ENCODE measurements at regions not wholly inside any gene's neighbourhood (a gene's known extent, or its start where the extent isn't known, plus 50 kb on each side); places are given as distances from the start of the nearest gene placed in this dataset.

DNA sequence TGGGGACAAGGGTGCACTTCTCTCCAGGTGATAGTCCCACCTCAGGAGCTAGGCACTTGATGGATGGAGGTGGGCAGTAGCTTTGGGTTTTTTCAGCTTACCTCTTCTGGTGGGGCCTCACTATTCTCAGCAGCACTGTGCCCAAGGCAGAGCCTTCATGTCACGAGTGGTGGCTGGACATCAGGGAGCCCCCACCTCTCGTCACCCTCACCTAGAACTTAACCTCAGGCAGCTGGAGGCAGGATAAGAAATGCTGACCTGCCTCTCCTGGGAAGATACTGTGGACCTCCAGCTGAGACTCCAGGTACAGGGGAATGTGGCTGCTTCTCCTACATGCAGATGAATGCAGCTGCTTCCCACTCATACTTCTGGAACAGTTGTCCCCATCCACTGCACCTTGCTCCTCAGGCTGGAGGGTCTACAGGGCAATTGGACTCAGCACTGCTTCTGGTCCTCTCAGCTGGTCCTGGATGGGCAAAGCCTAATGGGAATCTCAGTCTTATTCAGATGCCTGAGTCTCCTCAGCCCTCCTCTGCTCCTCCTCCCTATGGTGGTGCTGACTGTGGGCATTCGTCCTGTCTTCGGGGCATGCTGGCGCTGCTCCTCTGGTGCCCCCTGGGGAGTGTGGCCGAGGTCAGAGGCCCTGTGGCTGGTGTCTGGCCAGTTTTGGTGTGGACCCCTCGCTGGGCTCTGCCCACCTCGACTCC lies 129.9 kb downstream of the KLF13 start:
- DNase-seq: no peak

DNA sequence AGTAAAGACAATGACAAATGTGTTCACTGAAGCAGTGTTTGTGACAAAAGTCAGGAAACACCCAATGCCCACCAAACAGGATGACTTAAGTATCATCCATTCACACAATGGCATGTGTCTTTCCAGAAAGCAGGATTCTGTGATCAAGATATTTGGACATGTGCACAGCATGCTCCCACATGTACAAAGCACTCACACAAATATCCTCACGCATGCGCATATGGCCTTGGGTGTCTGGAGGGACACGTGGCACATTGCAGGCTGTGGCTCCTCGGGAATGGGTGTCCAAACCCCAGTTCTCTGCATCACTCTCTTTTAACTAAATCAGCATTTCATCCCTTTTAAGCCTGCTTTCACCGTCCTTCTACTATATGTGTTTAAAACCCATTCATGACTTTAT lies 130.5 kb downstream of the KLF13 start:
- DNase-seq: no peak

- DNase-seq: peak; percentile 15
These were observed 131.2 kb downstream of the KLF13 start for GRCh38 chr15:31457631-31458526.

DNA sequence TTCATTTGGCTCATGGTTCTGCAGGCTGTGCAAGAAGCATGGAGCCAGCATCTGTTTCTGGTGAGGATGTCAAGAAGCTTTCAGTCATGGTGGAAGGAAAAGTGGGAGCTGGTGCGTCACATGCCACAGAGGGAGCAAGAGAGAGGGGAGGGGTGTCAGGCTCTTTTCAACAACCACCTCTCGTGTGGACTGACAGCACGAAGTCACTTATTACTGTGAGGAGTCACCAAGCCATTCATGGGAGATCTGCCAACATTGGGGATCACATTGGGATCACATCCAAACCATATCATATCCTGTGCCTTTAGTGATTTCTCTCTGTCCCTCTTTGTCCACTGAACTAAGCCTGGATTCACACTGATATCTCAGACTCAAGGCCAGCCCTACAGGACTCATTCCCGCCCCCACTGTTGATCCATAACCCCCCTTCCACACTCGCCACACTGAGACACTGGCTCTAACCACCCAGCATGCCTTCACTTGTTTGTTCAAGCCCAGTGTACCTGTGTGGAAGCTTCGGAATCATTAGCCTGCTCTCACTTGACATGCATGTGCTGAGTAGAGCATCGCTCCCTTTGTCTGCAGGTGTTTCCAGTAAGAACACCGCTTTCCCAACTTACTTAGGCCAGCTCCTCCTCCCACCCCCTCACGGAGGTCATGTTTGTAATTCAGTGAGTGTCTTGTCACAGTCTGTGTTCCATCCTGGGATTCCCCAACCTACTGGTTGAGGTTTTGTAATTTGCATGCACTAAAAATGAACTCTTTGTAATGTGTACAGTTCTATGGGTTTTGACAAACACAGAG lies 132.2 kb downstream of the KLF13 start:
- no peak for DNase-seq

DNA sequence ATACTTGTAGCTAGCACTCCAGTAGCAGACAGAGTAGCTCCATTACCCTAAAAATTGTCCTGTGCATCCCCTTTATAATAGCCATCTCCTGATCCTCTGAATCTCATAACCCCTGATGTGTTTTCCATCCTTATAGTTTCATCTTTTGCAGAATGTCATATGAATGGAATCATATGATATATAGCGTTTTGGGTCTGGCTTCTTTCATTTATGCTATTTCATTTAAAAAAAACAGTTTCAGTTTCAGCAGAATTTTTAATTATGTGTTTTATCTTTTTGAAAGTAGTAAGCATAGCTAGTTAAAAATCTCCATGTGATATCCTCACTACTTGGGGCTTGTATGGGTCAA lies 132.7 kb downstream of the KLF13 start:
- DNase-seq: no peak

- no peak for DNase-seq
These were observed 134.7 kb downstream of the KLF13 start for GRCh38 chr15:31461375-31461774.

- DNase-seq: no peak
These were observed 135.4 kb downstream of the KLF13 start for GRCh38 chr15:31461911-31462480.

GRCh38 chr15:31463521-31464102 lies 137.0 kb downstream of the KLF13 start:
- no peak for DNase-seq

DNA sequence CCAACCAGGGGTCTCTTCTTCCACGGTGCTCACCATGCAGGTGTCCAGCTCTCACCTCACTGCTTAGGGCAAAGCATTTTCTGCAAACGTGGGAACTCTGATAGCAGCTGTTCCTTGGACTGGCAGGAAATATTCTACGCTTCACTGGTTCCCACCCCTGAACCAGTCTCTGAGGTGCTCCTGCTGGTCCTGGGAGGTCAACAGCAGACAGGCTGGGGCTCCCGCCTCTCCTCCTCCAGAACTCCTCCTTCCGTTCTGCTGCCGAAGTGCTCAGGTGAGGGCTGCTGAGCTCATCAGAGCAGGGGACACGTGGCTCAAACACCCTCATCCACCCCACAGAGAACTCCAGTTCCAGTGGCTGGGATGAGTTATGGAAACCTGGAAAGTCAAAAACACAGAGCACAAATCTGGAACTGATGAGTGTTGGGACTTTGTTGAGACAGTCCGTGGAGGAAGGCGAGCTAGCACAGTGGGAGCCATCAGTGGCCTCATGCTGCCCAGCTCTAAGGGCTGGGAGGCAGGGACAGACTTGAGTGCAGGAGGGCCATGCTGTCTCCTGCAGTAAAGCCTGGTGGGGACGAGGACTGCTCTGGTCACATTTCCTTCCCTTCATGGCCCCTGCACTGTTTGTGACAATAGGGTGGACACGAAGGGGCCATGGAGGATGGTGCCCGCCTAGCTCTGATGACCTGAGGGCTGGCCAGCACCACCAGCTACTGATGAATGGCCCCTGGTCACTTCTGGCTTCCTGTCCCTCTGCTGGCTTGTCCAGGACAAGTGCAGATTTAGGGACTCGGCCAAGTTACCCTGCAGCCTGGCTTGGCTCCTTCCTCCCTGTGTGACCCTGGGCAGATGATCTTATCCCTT lies 137.8 kb downstream of the KLF13 start:
- DNase-seq: no peak

- peak; percentile 19 for DNase-seq
These were observed 138.7 kb downstream of the KLF13 start for GRCh38 chr15:31465083-31465955.

- DNase-seq: peak; percentile 6
These were observed 140.7 kb downstream of the KLF13 start for GRCh38 chr15:31467361-31467760.

DNA sequence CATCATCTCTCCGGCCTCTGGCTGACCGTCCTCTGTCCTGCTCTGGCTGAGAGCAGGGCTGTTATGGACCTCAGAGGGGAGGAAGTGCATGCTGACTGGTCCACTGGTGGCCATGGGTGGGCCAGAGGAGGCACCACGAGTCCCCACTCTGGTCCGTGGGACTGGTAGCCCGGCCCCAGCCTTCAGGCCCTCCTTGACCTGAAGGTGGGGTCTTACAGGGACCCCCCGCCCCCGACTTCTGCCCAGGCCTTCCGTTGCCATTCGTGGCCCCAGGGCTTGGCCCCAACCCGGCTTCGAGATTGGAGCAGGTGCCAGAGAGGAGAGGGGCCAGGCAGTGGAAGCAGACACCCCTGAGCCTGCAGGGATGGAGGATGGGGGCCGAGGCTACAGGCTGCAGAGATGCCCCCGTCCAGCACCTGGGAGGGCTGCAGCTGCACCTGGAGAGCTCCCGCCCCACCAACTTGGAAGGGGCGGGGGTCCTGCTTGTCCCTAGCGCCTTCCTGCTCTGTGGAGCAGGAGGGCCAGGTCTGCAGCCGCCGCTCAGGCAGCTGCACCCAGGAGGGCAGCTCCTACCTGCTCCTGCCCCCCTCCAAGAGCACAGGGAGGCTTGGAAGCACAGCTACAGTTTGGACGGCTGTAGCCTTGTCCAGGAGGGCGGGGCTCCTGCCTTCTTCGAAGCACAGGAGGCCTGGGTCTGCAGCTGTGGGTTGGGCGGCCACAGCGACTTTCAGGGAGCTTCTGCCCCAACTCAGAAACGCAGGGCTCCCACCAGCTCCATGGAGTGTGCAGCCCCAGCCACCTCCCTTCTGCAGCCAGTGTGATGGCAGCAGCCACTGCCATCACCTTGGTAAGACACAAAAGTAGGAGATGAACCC lies 142.5 kb downstream of the KLF13 start:
- no peak for DNase-seq

GRCh38 chr15:31469786-31470525 lies 143.3 kb downstream of the KLF13 start:
- peak; percentile 40 for DNase-seq

GRCh38 chr15:31470756-31471155 lies 144.1 kb downstream of the KLF13 start:
- no peak for DNase-seq

- DNase-seq: peak; percentile 37
These were observed 145.2 kb downstream of the KLF13 start for GRCh38 chr15:31471731-31472430.

DNA sequence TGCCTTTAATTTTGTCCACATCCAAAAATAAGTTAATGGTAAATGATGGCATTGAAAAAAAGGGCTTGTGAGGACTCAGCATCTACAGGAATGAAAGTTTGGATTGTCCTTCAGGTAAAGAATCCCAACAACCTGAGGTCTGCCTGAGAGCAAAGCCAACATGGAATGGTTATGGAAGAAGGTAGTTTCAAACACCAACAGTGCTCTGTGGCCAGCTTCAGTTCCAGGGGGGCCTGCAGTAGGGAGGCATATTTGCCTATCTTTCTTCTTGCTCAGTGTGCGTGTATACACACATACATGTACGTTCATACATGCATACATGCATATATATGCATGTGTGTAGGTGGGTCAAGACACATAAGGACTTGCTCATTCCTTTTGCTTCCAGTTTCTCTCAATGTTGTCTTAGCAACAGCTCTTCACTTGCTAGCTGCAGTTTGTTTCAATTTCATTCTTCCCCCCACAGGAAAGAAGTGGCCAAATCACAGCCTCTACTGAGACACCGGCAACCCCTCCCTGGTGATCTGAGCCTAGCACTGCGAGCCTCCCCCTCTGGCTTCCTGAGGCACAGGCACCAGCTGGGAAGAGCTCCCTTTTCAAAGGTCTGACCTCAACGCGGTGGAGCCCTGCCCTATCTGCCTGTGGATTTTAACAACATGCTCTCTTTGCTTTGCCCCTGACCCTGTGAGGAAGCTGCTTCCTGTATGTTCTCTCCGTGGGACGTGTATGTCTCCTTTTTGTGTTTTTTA lies 146.2 kb downstream of the KLF13 start:
- peak; percentile 51 for DNase-seq

DNA sequence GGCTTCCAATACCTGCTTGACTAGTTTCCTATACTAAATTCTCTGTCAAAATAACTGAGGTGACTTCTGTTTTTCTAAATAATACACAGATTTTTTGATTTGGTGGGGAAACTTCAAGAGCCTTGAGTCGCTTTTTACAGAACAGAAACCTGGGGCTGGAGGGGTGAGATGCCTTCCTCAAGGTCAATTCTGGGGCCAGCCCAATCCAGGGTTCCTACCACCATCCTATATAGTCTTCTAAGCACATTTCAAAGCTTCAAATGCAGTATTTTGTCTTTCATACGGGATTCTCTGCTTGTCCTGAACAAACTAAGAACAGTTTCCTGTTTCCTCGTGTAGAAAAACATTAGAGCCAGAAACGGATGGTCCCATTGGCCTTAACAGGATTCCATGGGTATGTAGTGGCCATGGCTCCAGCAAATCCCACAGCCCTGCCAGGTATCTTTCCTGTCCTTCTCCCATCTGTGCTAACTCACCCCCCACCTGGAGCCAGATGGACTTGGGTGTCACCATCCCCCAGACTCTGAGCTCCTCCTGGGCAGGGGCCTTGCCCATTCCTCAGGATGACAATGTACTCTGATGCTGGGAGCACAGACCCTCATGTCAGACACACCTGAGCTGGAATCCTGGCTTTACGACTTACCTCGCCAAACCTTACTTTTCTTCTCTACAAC lies 146.9 kb downstream of the KLF13 start:
- DNase-seq: peak; percentile 35
